H9 (cell line): ENCODE measurements at regions not wholly inside any gene's neighbourhood (a gene's known extent, or its start where the extent isn't known, plus 50 kb on each side); places are given as distances from the start of the nearest gene placed in this dataset.

ENCODE experiments used
- DNase-seq: peaks from one replicate; pipeline ENCODE4 v3.0.0-alpha.2; 2017
- H2AFZ ChIP-seq: one replicate; pipeline ENCODE4 v1.6.1; 2013; ENCODE audit warnings: mild to moderate bottlenecking, low read length, control low read depth, moderate library complexity
- H2AK5ac ChIP-seq: 2 replicates; pipeline ENCODE4 v1.6.1; 2013; ENCODE audit warnings: low read length, control low read depth, mixed read lengths; ENCODE audit not compliant: insufficient read length
- H2BK120ac ChIP-seq: one replicate; pipeline ENCODE4 v1.6.1; 2013; ENCODE audit warnings: low read depth, mild to moderate bottlenecking, low read length, control low read depth, inconsistent platforms; ENCODE audit not compliant: poor library complexity, severe bottlenecking
- H2BK12ac ChIP-seq: 2 replicates; pipeline ENCODE4 v1.6.1; 2013; ENCODE audit warnings: low read length, control low read depth, mixed read lengths, low read depth; ENCODE audit not compliant: insufficient read length
- H2BK15ac ChIP-seq: 2 replicates; pipeline ENCODE4 v1.6.1; 2013; ENCODE audit warnings: low read depth, low read length, control low read depth
- H2BK20ac ChIP-seq: one replicate; pipeline ENCODE4 v1.6.1; 2013; ENCODE audit warnings: low read depth, mild to moderate bottlenecking, low read length, control low read depth, inconsistent platforms; ENCODE audit not compliant: poor library complexity, severe bottlenecking
- H2BK5ac ChIP-seq: 2 replicates; pipeline ENCODE4 v1.6.1; 2013; ENCODE audit warnings: low read length, control low read depth, mixed read lengths; ENCODE audit not compliant: insufficient read length
- H3K14ac ChIP-seq: 2 replicates; pipeline ENCODE4 v1.6.1; 2013; ENCODE audit warnings: low read length, control low read depth; ENCODE audit not compliant: insufficient read depth
- H3K18ac ChIP-seq: 2 replicates; pipeline ENCODE4 v1.6.1; 2013; ENCODE audit warnings: low read depth, mild to moderate bottlenecking, mixed read lengths, low read length, control low read depth; ENCODE audit not compliant: insufficient read length
- H3K23ac ChIP-seq: 2 replicates; pipeline ENCODE4 v1.6.1; 2013; ENCODE audit warnings: low read length, control low read depth, mixed read lengths, low read depth; ENCODE audit not compliant: insufficient read length
- H3K23me2 ChIP-seq: 2 replicates; pipeline ENCODE4 v1.6.1; 2013; ENCODE audit warnings: low read depth, mild to moderate bottlenecking, mixed read lengths, low read length, control low read depth; ENCODE audit not compliant: insufficient read length, poor library complexity, severe bottlenecking
- H3K27ac ChIP-seq: 2 replicates; pipeline ENCODE4 v1.5.1; 2013; ENCODE audit warnings: low read length, control low read depth, mixed read lengths, low read depth; ENCODE audit not compliant: insufficient read length
- H3K27me3 ChIP-seq: 2 replicates; pipeline ENCODE4 v1.6.1; 2013; ENCODE audit warnings: low read length, control low read depth, inconsistent platforms; ENCODE audit not compliant: insufficient read depth
- H3K4ac ChIP-seq: 2 replicates; pipeline ENCODE4 v1.6.1; 2013; ENCODE audit warnings: low read depth, mild to moderate bottlenecking, control low read depth, inconsistent platforms, low read length, moderate library complexity
- H3K4me1 ChIP-seq: 2 replicates; pipeline ENCODE4 v1.6.1; 2013; ENCODE audit warnings: low read length, control low read depth, inconsistent platforms; ENCODE audit not compliant: insufficient read depth
- H3K4me2 ChIP-seq: 2 replicates; pipeline ENCODE4 v1.6.1; 2013; ENCODE audit warnings: low read length, control low read depth, mixed read lengths; ENCODE audit not compliant: insufficient read length, insufficient read depth
- H3K56ac ChIP-seq: 2 replicates; pipeline ENCODE4 v1.6.1; 2013; ENCODE audit warnings: low read depth, mild to moderate bottlenecking, mixed read lengths, low read length, control low read depth; ENCODE audit not compliant: insufficient read length
- H3K79me1 ChIP-seq: 2 replicates; pipeline ENCODE4 v1.6.1; 2013; ENCODE audit warnings: low read depth, mild to moderate bottlenecking, moderate library complexity, low read length, control low read depth, inconsistent platforms; ENCODE audit not compliant: insufficient read depth, poor library complexity, severe bottlenecking
- H3K79me2 ChIP-seq: 2 replicates; pipeline ENCODE4 v1.6.1; 2013; ENCODE audit warnings: low read length, control low read depth, inconsistent platforms; ENCODE audit not compliant: insufficient read depth
- H3K9ac ChIP-seq: 2 replicates; pipeline ENCODE4 v1.6.1; 2013; ENCODE audit warnings: low read length, control low read depth, mixed read lengths; ENCODE audit not compliant: insufficient read length; ENCODE audit errors: extremely low read depth
- H3K9me3 ChIP-seq: one replicate; pipeline ENCODE4 v1.6.1; 2013; ENCODE audit warnings: low read depth, low read length, inconsistent platforms; ENCODE audit not compliant: control insufficient read depth
- H3T11ph ChIP-seq: one replicate; pipeline ENCODE4 v1.6.1; 2013; ENCODE audit warnings: mild to moderate bottlenecking, low read length, control low read depth, inconsistent platforms
- H4K20me1 ChIP-seq: one replicate; pipeline ENCODE4 v1.6.1; 2013; ENCODE audit not compliant: control insufficient read depth, insufficient read length, insufficient read depth
- H4K5ac ChIP-seq: 2 replicates; pipeline ENCODE4 v1.6.1; 2013; ENCODE audit warnings: low read depth, mild to moderate bottlenecking, mixed read lengths, low read length, control low read depth; ENCODE audit not compliant: insufficient read length
- H4K8ac ChIP-seq: replicated peaks from 2 replicates; pipeline ENCODE4 v1.6.1; 2013; ENCODE audit warnings: low read length, control low read depth, mixed read lengths, low read depth; ENCODE audit not compliant: insufficient read length
- H4K91ac ChIP-seq: 2 replicates; pipeline ENCODE4 v1.6.1; 2013; ENCODE audit warnings: low read depth, mild to moderate bottlenecking, moderate library complexity, mixed read lengths, low read length, control low read depth; ENCODE audit not compliant: insufficient read length
- H3K27ac Mint-ChIP-seq, 3 experiments: 2 replicates in 2 of 3; 3 replicates in 1 of 3; pipeline ENCODE4 v1.8.0; 2020 to 2021; ENCODE audit warnings: mixed read lengths in 3 of 3, mild to moderate bottlenecking in 1 of 3, moderate library complexity in 1 of 3
- H3K27me3 Mint-ChIP-seq: 2 replicates; pipeline ENCODE4 v1.8.0; 2021; ENCODE audit warnings: low read depth, mild to moderate bottlenecking, moderate library complexity, mixed read lengths
- H3K36me3 Mint-ChIP-seq, 3 experiments: 2 replicates in 2 of 3; 3 replicates in 1 of 3; pipeline ENCODE4 v1.8.0; 2020 to 2021; ENCODE audit warnings: low read depth in 3 of 3, mixed read lengths in 3 of 3; ENCODE audit not compliant: insufficient read depth in 1 of 3
- H3K4me1 Mint-ChIP-seq, 2 experiments: 2 replicates each; pipeline ENCODE4 v1.8.0; 2020; ENCODE audit warnings: mixed read lengths in 2 of 2
- H3K4me3 Mint-ChIP-seq, 2 experiments: 2 replicates in 1 of 2; 3 replicates in 1 of 2; pipeline ENCODE4 v1.8.0; 2020 to 2021; ENCODE audit warnings: mild to moderate bottlenecking in 2 of 2, mixed read lengths in 2 of 2, moderate library complexity in 1 of 2
- H3K9me3 Mint-ChIP-seq, 2 experiments: 2 replicates in 1 of 2; 3 replicates in 1 of 2; pipeline ENCODE4 v1.8.0; 2020; ENCODE audit warnings: mild to moderate bottlenecking in 2 of 2, mixed read lengths in 2 of 2, moderate library complexity in 1 of 2
- WGBS: extraction: QIAGEN DNeasy Blood & Tissue Kit; methylation state at CpG from one replicate; pipeline ENCODE4 v1.1.7; 2013; ENCODE audit warnings: missing lambda C conversion rate, low lambda C conversion rate, mixed read lengths; ENCODE audit not compliant: insufficient read length; ENCODE audit errors: extremely low coverage; 5-methylcytosine and 5-hydroxymethylcytosine counted together
- TF ChIP-seq, protein P1 (sequence below): fragments of 200-600 bp; sonication (generic); conservative IDR thresholded peaks from 3 replicates; pipeline ENCODE4 v1.8.0; 2021; ENCODE audit warnings: antibody characterized with exemption, mild to moderate bottlenecking

DNA sequence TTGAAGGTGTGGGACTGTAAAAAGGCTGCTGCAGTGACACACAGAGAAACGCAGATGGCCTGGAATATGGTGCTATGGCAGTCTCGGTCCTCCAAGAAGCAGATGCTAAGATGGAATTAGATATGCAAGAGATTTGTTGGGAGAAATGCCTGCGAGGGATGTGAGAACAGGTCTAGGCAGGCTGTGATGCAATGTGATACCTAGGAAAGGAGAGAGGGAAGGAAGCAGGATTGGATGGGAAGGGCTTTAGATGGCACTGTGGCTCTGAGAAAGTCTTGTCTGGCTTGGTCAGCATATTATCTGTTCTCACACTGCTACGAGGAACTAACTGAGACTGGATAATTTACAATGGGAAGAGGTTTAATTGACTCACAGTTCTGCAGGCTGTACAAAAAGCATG lies 374.4 kb downstream of the BCAT1 start:
- H4K20me1 ChIP-seq: no peaks in the 10 kb centered on the region
- H3T11ph ChIP-seq: no peak overlapping the region
- H3K9me3 ChIP-seq: no peaks in the 10 kb centered on the region
- no peak for DNase-seq
- H3K27ac ChIP-seq: no peak overlapping the region
- no peaks in the 10 kb centered on the region for H3K79me1 ChIP-seq
- H4K5ac ChIP-seq: no peak overlapping the region
- H2BK20ac ChIP-seq: no peak overlapping the region
- no peak overlapping the region for H3K4me2 ChIP-seq
- no peak overlapping the region for H2BK5ac ChIP-seq
- H3K9ac ChIP-seq: no peak overlapping the region
- Mint-ChIP-seq H3K9me3 (peaks cover 4 to 6% of the 10 kb centered on the region in 2 experiments; a peak in 3 of 5 replicates), H3K27ac (no peak overlapping the region; a peak in 1 of 7 replicates), H3K36me3 (peaks cover 0 to 8% (median 2%) of the 10 kb centered on the region in 3 experiments; a peak in 4 of 7 replicates), H3K4me1 (peaks cover 5 to 16% of the 10 kb centered on the region in 2 experiments), H3K27me3 (no peaks in the 10 kb centered on the region), H3K4me3 (no peak overlapping the region)
- no peak overlapping the region for H2AFZ ChIP-seq
- H3K4me1 ChIP-seq: no peaks in the 10 kb centered on the region
- no peaks in the 10 kb centered on the region for H3K27me3 ChIP-seq
- WGBS: no CpG with 5 or more reads among the region's 4 CpGs
- H3K18ac ChIP-seq: no peak overlapping the region
- no peak overlapping the region for H3K4ac ChIP-seq
- no peak overlapping the region for H3K23ac ChIP-seq
- H4K8ac ChIP-seq: no peak overlapping the region
- no peak overlapping the region for H3K56ac ChIP-seq
- no peaks in the 10 kb centered on the region for H3K23me2 ChIP-seq
- H2BK120ac ChIP-seq: no peak overlapping the region
- no peak overlapping the region for H2BK15ac ChIP-seq
- no peak overlapping the region for H4K91ac ChIP-seq
- no peak overlapping the region for H2BK12ac ChIP-seq
- no peak overlapping the region for H3K14ac ChIP-seq
- no peaks in the 10 kb centered on the region for H3K79me2 ChIP-seq
- no peak overlapping the region for H2AK5ac ChIP-seq
- TF ChIP-seq, protein P1, sequence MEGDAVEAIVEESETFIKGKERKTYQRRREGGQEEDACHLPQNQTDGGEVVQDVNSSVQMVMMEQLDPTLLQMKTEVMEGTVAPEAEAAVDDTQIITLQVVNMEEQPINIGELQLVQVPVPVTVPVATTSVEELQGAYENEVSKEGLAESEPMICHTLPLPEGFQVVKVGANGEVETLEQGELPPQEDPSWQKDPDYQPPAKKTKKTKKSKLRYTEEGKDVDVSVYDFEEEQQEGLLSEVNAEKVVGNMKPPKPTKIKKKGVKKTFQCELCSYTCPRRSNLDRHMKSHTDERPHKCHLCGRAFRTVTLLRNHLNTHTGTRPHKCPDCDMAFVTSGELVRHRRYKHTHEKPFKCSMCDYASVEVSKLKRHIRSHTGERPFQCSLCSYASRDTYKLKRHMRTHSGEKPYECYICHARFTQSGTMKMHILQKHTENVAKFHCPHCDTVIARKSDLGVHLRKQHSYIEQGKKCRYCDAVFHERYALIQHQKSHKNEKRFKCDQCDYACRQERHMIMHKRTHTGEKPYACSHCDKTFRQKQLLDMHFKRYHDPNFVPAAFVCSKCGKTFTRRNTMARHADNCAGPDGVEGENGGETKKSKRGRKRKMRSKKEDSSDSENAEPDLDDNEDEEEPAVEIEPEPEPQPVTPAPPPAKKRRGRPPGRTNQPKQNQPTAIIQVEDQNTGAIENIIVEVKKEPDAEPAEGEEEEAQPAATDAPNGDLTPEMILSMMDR: no peak
